B cell (primary cell): ENCODE measurements at regions not wholly inside any gene's neighbourhood (a gene's known extent, or its start where the extent isn't known, plus 50 kb on each side); places are given as distances from the start of the nearest gene placed in this dataset.

Experiments used
- ATAC-seq: fragments of 200-7000 bp; cut with Tn5 transposase; one replicate; pipeline ENCODE4 v1.10.0; 2021; ENCODE audit warnings: low read depth, mild to moderate bottlenecking, moderate number of reproducible peaks, moderate library complexity
- CTCF ChIA-PET: fragments of 350-600 bp; sonication (Branson Sonifier 250); formaldehyde crosslinking; loops from one replicate; lab custom pipeline; 2021; ENCODE audit warnings: antibody characterized with exemption, inconsistent platforms; lab: Charles Lee
- POLR2A ChIA-PET: fragments of 350-600 bp; sonication (Branson Sonifier 250); formaldehyde crosslinking; loops from one replicate; lab custom pipeline; 2021; ENCODE audit warnings: antibody characterized with exemption; lab: Charles Lee
- DNase-seq: peaks from one replicate; pipeline ENCODE4 v3.0.0; 2013
- H2AFZ ChIP-seq: 2 replicates; pipeline ENCODE4 v1.6.1; 2012; ENCODE audit warnings: mild to moderate bottlenecking, low read depth, low read length; ENCODE audit not compliant: insufficient read depth, poor library complexity, severe bottlenecking
- H3K27ac ChIP-seq, 2 donors: 1 replicate in 1 of 2; 2 replicates in 1 of 2; pipeline ENCODE4 v1.5.1; 2012 to 2013; ENCODE audit warnings: low read length in 2 of 2, mild to moderate bottlenecking in 2 of 2, moderate library complexity in 1 of 2
- H3K27me3 ChIP-seq, 4 experiments: fragments of 200-600 bp in 1 of 4; sonication (generic) in 1 of 4; replicated peaks in 1 of 4; 1 replicate in 2 of 4; 2 replicates in 2 of 4; pipeline versions ENCODE4 v1.6.1 to v1.7.0; 2013 to 2016; ENCODE audit warnings: low read length in 3 of 4, mild to moderate bottlenecking in 2 of 4, mixed read lengths in 1 of 4, moderate library complexity in 1 of 4; ENCODE audit not compliant: insufficient read depth in 4 of 4, control insufficient read depth in 3 of 4; ENCODE audit errors: control extremely low read depth in 1 of 4
- H3K36me3 ChIP-seq, 2 experiments: replicated peaks in 1 of 2; 1 replicate in 1 of 2; 2 replicates in 1 of 2; pipeline versions ENCODE4 v1.6.1 to v1.7.1; 2013; ENCODE audit warnings: low read length in 1 of 2; ENCODE audit not compliant: insufficient read depth in 2 of 2, control insufficient read depth in 1 of 2; ENCODE audit errors: control extremely low read depth in 1 of 2, extremely low read depth in 1 of 2
- H3K4me1 ChIP-seq, 2 donors: fragments of 200-600 bp in 1 of 2; sonication (generic) in 1 of 2; 1 replicate in 1 of 2; 2 replicates in 1 of 2; pipeline versions ENCODE4 v1.5.1 to v1.6.1; 2013 to 2017; ENCODE audit warnings: low read length in 2 of 2; ENCODE audit not compliant: control insufficient read depth in 2 of 2, insufficient read depth in 2 of 2
- H3K4me2 ChIP-seq: replicated peaks from 2 replicates; pipeline ENCODE3; 2012; ENCODE audit warnings: mild to moderate bottlenecking, low read depth, low read length; ENCODE audit not compliant: poor library complexity, severe bottlenecking
- H3K4me3 ChIP-seq, 5 experiments: fragments of 200-600 bp in 1 of 5; sonication (generic) in 1 of 5; 1 replicate in 3 of 5; 2 replicates in 2 of 5; pipeline versions ENCODE4 v1.5.1 to v1.7.0; 2011 to 2016; ENCODE audit warnings: low read length in 4 of 5, mild to moderate bottlenecking in 4 of 5, low read depth in 2 of 5, control low read depth in 1 of 5, moderate library complexity in 1 of 5; ENCODE audit not compliant: insufficient read depth in 1 of 5; ENCODE audit errors: control extremely low read depth in 1 of 5, extremely low read depth in 1 of 5
- H3K79me2 ChIP-seq: fragments of 200-600 bp; sonication (generic); one replicate; pipeline ENCODE4 v1.6.0; 2016; ENCODE audit warnings: low read length; ENCODE audit not compliant: control insufficient read depth, insufficient read depth
- H3K9ac ChIP-seq: fragments of 200-600 bp; sonication (generic); 2 replicates; pipeline ENCODE4 v1.6.1; 2017; ENCODE audit warnings: mild to moderate bottlenecking, low read length, moderate library complexity
- H3K9me3 ChIP-seq, 3 donors: one replicate each; pipeline versions ENCODE4 v1.6.1 to v1.7.1; 2013; ENCODE audit warnings: low read length in 2 of 3; ENCODE audit not compliant: control insufficient read depth in 2 of 3, insufficient read depth in 1 of 3; ENCODE audit errors: control extremely low read depth in 1 of 3
- H4K20me1 ChIP-seq: 2 replicates; pipeline ENCODE4 v1.6.0; 2012; ENCODE audit warnings: mild to moderate bottlenecking, low read length; ENCODE audit not compliant: insufficient read depth, control insufficient read depth, poor library complexity, severe bottlenecking
- H3K27ac Mint-ChIP-seq: one replicate; pipeline ENCODE4 v1.8.0; 2021; ENCODE audit warnings: mixed read lengths
- H3K27me3 Mint-ChIP-seq: one replicate; pipeline ENCODE4 v1.8.0; 2021; ENCODE audit warnings: mixed read lengths
- H3K4me1 Mint-ChIP-seq: one replicate; pipeline ENCODE4 v1.8.0; 2021; ENCODE audit warnings: mixed read lengths
- H3K4me3 Mint-ChIP-seq: one replicate; pipeline ENCODE4 v1.8.0; 2021; ENCODE audit warnings: mixed read lengths
- H3K9me3 Mint-ChIP-seq: one replicate; pipeline ENCODE4 v1.8.0; 2022; ENCODE audit warnings: mixed read lengths; ENCODE audit not compliant: insufficient read depth
- CTCF ChIP-seq: fragments of 200-600 bp; IDR thresholded peaks from one replicate; pipeline ENCODE4 v1.8.0; 2022; ENCODE audit warnings: antibody characterized with exemption, mild to moderate bottlenecking
- EZH2 ChIP-seq: IDR thresholded peaks from 2 replicates; pipeline ENCODE4 v1.6.1; 2012; ENCODE audit warnings: borderline replicate concordance, low read depth, mild to moderate bottlenecking, moderate library complexity, low read length; ENCODE audit not compliant: insufficient read depth, poor library complexity, severe bottlenecking
- WGBS: methylation state at CpG from one replicate; pipeline ENCODE4 v1.1.5; 2013; ENCODE audit warnings: missing lambda C conversion rate; ENCODE audit not compliant: insufficient coverage; 5-methylcytosine and 5-hydroxymethylcytosine counted together
- intact Hi-C: fragments of 100-400 bp; cut with micrococcal nuclease; formaldehyde crosslinking; loops from one replicate; pipeline ENCODE4 v1.10.0; 2022

- no peak overlapping the region for H3K27ac Mint-ChIP-seq
- H3K27me3 Mint-ChIP-seq = peaks cover 25% of the 10 kb centered on the region
- WGBS = 64% methylated on average over 3 of the region's 4 CpGs
- Histone ChIP-seq H3K4me2 (no peak overlapping the region), H3K4me3 (no peak overlapping the region), H3K79me2 (no peaks in the 10 kb centered on the region), H3K36me3 (no peaks in the 10 kb centered on the region), H3K27me3 (peaks cover 0 to 5% (median 4%) of the 10 kb centered on the region in 4 experiments), H3K9me3 (peaks cover 0 to 4% (median 0%) of the 10 kb centered on the region in 3 donors), H3K9ac (no peak overlapping the region), H2AFZ (no peak overlapping the region), H3K27ac (no peak overlapping the region), H4K20me1 (no peaks in the 10 kb centered on the region), H3K4me1 (no peaks in the 10 kb centered on the region)
- intact Hi-C loops = no loop called here
- DNase-seq (no peak), ATAC-seq (no peak)
- no peak overlapping the region for H3K4me3 Mint-ChIP-seq
- H3K4me1 Mint-ChIP-seq = no peaks in the 10 kb centered on the region
- ChIA-PET POLR2A (no interaction called here), CTCF (no interaction called here)
- no peaks in the 10 kb centered on the region for H3K9me3 Mint-ChIP-seq
- no peak for TF ChIP-seq EZH2
- TF ChIP-seq CTCF = no peak
Measured at GRCh38 chr3:124248471-124249028, 256.6 kb upstream of the ROPN1 start.

GRCh38 chr3:124249038-124249437, 257.1 kb upstream of the ROPN1 start:
- no peaks in the 10 kb centered on the region for H3K36me3 ChIP-seq
- POLR2A ChIA-PET = no interaction called here
- intact Hi-C loops = no loop called here
- H3K79me2 ChIP-seq = no peaks in the 10 kb centered on the region
- H3K4me2 ChIP-seq = no peak overlapping the region
- no peak overlapping the region for H3K27ac ChIP-seq
- DNase-seq (no peak), ATAC-seq (no peak)
- Mint-ChIP-seq H3K9me3 (no peaks in the 10 kb centered on the region), H3K27ac (no peak overlapping the region), H3K27me3 (peaks cover 26% of the 10 kb centered on the region), H3K4me1 (no peaks in the 10 kb centered on the region), H3K4me3 (no peak overlapping the region)
- H3K4me3 ChIP-seq = no peak overlapping the region
- no peak overlapping the region for H2AFZ ChIP-seq
- 100% methylated on average over 1 of the region's 1 CpG for WGBS
- no peaks in the 10 kb centered on the region for H3K4me1 ChIP-seq
- peaks cover 0 to 4% (median 0%) of the 10 kb centered on the region in 3 donors for H3K9me3 ChIP-seq
- TF ChIP-seq EZH2 (no peak), CTCF (no peak)
- no peak overlapping the region for H3K9ac ChIP-seq
- CTCF ChIA-PET = no interaction called here
- H3K27me3 ChIP-seq = peaks cover 0 to 7% (median 4%) of the 10 kb centered on the region in 4 experiments
- H4K20me1 ChIP-seq = no peaks in the 10 kb centered on the region
